ENCODE measurements at regions not wholly inside any gene's neighbourhood (a gene's known extent, or its start where the extent isn't known, plus 50 kb on each side); places are given as distances from the start of the nearest gene placed in this dataset.

- no peaks in the 10 kb centered on the region for H3K4me1 Mint-ChIP-seq
- H3K9me3 Mint-ChIP-seq = no peaks in the 10 kb centered on the region
- TF ChIP-seq CTCF (IDR thresholded peaks at IDR 0.05; ENCODE audit: unreplicated experiment) = no peak
- no peaks in the 10 kb centered on the region for H3K27me3 Mint-ChIP-seq (ENCODE audit: low read depth)
- no peak for DNase-seq (ENCODE audit: low spot score in 2 of 2, unreplicated experiment in 2 of 2)
- H3K36me3 Mint-ChIP-seq = no peaks in the 10 kb centered on the region
- H3K4me3 Mint-ChIP-seq = no peak overlapping the region
- H3K27ac Mint-ChIP-seq = no peak overlapping the region
These were observed 811.5 kb upstream of the FRG1 start for GRCh38 chr4:189129044-189129694.

- no peak for DNase-seq (ENCODE audit: low spot score in 2 of 2, unreplicated experiment in 2 of 2)
- no peak overlapping the region for H3K27ac Mint-ChIP-seq
- no peaks in the 10 kb centered on the region for H3K36me3 Mint-ChIP-seq
- H3K4me3 Mint-ChIP-seq = no peak overlapping the region
- peaks cover under 1% of the 10 kb centered on the region for H3K9me3 Mint-ChIP-seq
- no peaks in the 10 kb centered on the region for H3K4me1 Mint-ChIP-seq
- TF ChIP-seq CTCF (IDR thresholded peaks at IDR 0.05; ENCODE audit: unreplicated experiment) = no peak
- no peaks in the 10 kb centered on the region for H3K27me3 Mint-ChIP-seq (ENCODE audit: low read depth)
These were observed 809.6 kb upstream of the FRG1 start for GRCh38 chr4:189131118-189131517.

GRCh38 chr4:189136462-189136861 lies 804.2 kb upstream of the FRG1 start:
- TF ChIP-seq CTCF (IDR thresholded peaks at IDR 0.05; ENCODE audit: unreplicated experiment) = no peak
- H3K27me3 Mint-ChIP-seq (ENCODE audit: low read depth) = no peaks in the 10 kb centered on the region
- no peak overlapping the region for H3K4me3 Mint-ChIP-seq
- DNase-seq (ENCODE audit: low spot score in 2 of 2, unreplicated experiment in 2 of 2) = no peak
- peaks cover 9% of the 10 kb centered on the region for H3K9me3 Mint-ChIP-seq
- H3K4me1 Mint-ChIP-seq = no peaks in the 10 kb centered on the region
- no peaks in the 10 kb centered on the region for H3K36me3 Mint-ChIP-seq
- no peak overlapping the region for H3K27ac Mint-ChIP-seq

GRCh38 chr4:189143263-189143952 lies 797.3 kb upstream of the FRG1 start:
- Mint-ChIP-seq H3K27ac (no peak overlapping the region), H3K4me3 (no peak overlapping the region)

More at GRCh38 chr4:189143263-189143952, 797.3 kb upstream of the FRG1 start:
- DNase-seq (ENCODE audit: low spot score in 2 of 2, unreplicated experiment in 2 of 2) = no peak
- H3K4me1 Mint-ChIP-seq = no peaks in the 10 kb centered on the region
- no peak for TF ChIP-seq CTCF (IDR thresholded peaks at IDR 0.05; ENCODE audit: unreplicated experiment)
- H3K36me3 Mint-ChIP-seq = no peaks in the 10 kb centered on the region
- H3K27me3 Mint-ChIP-seq (ENCODE audit: low read depth) = peaks cover 5% of the 10 kb centered on the region
- H3K9me3 Mint-ChIP-seq = no peaks in the 10 kb centered on the region
